Inflammatory macrophage (primary cell): ENCODE measurements at regions not wholly inside any gene's neighbourhood (a gene's known extent, or its start where the extent isn't known, plus 50 kb on each side); places are given as distances from the start of the nearest gene placed in this dataset.

Source experiments
- DNase-seq, 2 donors: peaks; one replicate each; pipeline ENCODE4 v3.0.0-alpha.2; 2020 to 2022

DNA sequence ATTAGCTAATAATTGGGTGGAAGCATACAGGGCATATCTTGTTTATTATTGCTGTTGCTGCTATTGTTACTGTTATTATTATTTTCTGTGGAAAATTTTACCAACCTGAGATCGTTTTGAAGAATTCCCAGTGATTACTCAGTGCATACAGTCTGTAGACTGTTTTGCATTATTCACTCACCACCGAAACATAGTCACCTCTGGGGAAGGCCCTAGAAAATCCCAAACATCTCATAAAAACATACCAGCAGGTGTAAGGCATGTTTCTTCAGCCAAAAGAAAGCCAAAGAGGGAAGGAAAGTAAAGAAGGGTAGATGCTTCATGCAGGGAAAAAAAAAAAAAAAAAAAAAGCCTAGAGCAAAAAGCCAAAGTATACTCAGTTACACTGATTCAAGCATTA, 647.7 kb downstream of the BCL11A start:
- DNase-seq = no peak

DNA sequence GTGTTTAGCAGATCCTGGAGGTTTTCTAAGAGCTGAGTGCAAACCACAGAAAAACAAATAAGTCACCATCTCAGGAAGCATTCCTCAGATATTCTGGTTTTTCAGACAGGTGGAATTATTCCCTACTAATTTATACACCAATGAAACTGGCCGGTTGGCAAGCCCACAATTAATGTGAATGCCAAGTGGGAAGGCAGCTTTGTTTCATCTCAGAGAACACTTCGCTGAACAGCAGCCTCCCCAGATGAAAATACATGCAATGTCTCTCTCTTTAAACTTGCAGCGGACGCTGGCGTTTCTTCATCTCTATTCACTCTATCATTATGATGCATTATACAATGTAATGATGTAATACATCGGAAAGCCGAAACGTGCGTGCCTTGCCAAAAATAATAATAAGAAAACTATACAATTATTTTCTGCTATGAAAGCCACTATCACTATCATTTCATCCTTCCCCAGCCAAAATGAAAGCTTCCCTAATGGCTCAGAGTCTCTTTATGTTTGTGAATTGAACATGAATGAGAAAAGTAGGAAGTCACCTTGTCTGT, 649.4 kb downstream of the BCL11A start:
- DNase-seq = no peak

DNA sequence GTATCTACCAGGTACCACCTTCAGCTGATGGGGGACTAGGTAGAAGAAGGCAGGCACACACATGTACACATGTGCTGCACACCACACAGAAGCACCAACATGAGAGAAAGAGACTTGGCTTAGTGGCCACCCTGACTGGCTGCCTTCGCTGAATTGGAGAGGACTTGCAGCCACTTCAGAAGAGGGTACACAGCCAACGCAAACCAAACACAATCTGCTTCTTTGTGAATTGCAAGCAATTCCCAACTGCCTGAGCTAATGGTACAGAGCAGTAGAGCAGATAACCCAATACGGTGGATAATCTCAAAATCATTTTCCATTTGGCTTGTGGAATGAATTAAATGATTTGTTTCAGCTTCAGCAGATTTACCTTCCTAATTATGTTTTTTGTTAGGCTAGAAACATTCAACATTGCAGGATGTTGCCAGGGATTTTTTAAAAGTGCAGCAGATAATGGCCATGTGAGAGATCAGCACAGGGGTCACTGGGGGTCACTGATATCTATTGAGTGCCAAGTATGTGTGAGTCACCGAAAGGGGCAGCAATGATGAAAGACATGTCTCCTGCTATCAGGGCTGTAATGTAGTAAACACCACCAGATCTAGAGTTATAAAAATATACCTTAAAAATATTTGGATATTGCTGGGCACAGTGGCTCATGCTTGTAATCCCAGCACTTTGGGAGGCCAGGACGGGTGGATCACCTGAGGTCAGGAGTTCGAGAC, 652.6 kb downstream of the BCL11A start:
- no peak for DNase-seq

DNA sequence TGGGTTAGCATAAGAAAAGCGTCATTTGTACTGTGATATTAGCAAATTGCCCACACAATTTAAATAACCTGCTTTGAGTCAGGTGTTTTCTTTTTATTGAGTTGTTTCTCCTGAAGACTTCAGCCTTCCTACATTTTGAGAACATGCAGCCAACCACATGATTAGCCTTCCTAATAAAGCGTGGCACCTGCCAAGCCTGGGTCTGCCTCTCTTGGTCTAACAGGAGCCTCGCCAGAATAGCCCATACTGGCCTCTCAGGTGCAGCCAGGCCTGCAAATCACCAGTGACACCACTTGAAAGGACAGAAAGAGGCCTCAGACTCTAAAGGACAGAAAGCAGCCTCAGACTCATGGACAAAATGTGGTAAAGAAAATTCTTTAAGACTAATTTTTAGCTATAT, 653.8 kb downstream of the BCL11A start:
- no peak for DNase-seq

DNA sequence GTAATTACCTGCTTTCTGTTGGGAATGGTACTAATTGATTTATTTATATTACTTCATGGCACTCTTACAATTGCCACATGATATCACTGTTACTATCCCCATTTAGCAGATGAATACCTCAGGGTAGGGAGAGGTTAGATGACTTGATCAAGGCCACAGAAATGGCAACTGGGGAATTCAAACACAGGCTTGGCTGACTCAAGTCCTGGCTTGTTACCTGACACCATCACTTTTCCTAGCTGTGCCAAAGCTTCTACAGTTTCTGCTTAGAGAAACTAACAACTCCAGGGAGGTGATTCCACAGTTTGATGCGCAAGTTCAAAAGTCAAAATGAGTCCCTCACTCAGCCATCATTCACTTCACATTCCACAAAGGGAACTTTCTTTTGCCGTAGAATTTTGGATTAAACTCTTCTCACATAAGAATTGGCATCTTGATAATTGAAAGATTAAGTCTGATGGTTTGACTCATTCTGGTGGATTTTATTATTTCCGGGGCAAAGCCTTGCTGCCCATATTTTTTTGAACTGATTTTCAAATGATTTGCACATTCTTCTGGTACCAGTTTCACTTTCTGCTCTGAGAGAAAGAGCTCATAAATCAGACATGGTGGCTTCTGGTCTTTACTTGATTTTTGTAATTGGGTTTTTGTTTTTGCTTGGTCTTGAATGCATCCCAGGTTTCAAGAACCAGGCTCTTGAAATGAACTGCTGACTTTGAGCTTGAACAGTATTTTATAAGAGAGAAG, 656.8 kb downstream of the BCL11A start:
- no peak for DNase-seq

DNA sequence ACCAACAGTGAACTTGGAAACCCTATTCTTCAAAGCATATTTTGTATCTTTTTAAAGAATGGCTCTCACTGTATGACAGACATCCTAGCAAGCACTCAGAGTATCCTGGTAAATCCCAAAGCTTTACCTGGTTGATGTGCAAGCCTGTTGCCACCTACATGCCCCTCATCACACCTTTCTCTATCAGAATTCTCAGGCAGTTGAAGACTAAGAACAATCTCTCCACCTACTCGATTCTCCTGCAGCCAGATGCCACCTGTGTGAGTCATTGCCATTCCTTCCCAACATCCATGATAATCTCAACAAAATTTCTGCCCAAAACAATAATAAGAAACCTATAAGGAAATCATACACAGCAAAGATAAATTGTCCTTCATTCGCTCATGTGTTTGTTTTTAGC, 659.8 kb downstream of the BCL11A start:
- no peak for DNase-seq

DNA sequence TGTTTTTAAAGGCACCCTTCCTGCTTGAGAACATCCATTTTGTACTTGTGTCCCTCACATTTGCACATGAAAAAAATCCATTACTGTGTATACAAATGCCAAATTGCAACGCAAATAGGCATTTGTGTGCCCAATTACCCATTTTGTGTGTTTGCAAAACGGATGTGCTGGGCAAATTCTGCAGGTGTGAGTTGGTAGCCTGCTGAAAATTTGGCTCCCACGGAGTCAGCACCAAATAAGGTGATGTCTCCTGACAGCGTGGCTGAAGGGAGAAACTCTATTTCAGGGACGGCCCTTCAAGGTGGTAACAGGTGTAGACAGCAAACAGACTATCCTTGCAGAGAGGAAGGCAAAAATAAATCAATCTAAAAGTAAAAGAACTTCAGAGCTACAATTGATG, 661.1 kb downstream of the BCL11A start:
- no peak for DNase-seq

DNA sequence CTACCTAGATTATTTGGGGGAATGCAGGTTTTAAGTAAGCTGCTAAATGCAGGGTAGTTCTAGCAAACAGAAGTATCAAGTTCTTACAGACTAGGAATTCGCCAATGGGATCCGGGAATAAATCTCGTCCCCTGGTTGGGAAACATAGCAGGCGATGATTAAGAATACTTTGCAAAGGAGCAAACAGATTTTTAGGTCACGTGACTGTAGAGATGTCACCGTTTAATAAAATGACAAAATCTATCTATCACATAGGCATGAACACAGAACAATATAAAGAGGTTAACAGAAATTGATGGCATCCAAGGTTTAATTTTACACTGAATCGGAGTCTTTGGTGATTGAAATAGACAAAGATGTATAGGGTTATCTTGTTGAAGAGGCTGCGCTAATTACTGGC, 664.1 kb downstream of the BCL11A start:
- DNase-seq = no peak

DNA sequence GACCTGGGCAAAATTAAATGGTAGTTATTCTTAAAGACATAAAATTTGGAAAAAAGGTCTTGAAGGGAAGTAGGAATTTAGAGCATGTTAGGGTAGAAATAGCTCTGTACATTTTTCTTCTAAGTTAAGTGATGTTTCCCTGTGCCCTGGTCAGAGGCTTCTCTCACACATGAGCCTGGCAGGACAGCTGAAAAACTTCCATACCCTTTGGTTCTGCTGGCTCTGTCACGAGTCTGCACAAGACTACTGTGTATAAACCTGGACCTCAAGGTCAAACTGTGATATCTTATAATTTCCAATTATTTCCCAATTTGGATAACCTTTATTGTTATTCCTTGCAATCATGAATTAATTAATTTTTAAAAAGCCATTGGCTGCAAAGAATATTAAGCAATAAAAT, 664.7 kb downstream of the BCL11A start:
- no peak for DNase-seq

DNA sequence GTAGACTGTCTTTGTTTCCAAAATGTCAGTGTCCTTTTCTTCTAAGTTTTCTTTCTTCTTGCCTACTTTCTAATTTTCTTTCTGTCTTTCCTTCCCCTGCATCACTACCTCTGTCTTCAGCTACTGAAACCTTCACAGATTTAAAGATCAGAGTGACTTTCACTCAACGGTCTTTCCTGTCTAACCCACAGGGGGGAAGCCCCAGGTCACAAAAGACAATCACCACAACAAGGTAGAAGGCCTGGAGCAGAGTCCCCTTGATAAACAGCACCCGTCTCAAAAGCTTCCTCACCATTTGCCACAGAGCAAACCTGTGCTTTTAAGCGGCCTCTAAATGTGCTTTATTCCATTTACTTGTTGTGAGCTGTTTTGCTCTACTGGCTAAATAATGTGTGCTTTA, 665.4 kb downstream of the BCL11A start:
- no peak for DNase-seq

DNA sequence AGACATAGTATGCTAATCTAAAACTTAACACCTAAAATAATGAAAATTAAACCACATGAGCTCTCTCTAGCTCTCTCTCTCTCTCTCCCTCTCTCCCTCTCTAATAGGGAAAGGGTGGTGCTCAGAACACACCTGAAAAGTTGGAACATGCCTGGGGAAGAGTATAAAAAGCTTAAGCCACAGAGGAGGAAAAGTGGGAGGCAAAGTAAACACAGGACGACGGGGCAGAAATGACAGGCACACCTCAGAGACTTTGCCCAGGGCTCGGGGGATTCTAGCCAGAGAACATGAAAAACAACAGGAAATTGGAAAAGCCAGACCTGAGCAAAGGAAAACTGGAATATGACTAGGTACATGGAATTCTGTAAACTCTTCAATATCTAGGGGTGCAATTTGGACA, 666.1 kb downstream of the BCL11A start:
- no peak for DNase-seq

DNA sequence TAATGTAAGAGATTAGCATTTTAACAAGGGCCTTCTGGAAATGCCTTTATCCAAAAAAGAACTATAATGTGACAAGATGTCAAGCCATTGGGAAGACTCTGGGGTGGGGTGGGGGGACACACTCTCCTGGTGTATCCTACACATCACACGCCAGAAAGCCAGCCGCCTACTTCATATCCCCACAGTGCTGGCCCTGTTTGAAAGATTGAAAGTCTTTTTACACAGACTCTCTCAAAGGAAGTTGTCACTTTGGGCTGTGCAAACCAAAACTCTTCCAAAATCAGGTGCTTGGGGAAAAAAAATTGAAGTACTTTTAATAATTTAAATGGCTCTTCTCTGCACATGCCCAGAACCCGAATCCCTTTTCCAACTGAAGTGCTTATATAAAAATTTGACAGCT, 666.7 kb downstream of the BCL11A start:
- DNase-seq = no peak

DNA sequence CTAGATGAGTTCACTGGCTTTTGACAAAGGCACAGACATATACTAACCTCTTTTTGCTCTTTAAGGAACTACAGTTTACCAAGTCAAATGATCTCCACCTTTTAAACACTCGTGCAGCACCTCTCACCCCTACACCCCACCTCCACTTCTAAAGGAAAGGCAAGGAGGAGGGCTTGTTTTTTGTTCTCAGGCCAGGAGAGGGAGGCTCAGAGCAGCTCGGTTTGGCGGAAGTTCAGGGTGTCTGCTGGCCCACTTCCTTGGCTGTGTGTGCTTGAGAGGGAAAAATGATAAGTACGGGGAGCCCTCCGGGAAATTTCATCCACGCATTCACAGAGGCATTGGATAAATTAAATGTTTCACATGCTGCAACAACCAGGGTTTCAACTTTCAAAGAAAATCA, 667.9 kb downstream of the BCL11A start:
- DNase-seq = no peak

DNA sequence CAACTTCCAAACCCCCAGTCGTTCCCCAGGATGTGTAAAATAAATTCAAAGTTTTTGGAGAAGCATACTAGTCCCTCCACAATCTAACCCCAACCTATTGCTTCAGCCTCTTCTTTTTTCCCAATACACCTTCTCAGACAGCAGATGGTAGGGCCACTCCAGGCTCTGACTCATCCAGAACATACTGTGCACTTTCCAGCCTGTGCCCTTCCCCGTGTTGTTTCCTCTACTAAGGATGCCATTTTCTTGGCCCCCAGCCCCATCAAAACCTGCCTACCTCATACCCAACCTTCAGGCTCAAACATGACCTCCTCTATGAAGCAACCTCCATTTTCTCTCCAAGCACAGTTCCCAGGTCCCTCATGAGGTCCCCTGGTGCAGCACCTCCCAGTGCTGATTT, 669.3 kb downstream of the BCL11A start:
- DNase-seq = no peak

DNA sequence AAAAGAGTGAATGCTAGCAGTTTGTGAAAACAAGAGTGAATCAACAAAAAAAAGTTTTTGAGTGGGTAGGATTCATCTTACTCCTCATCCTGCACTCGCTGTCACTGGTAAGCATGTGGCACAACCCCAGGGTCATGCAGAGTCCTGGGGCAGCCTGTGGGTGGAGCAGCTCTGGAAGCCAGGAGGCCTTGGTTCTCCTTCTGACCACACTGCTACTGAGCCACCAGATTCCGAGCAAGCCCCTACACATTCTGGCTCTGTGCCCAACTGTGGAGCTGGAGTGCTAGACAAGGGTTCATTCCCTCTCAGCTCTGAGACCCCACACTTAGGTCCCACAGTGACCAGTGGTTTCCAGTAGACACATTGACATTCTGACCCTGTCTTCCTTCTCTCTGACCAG, 670.6 kb downstream of the BCL11A start:
- DNase-seq = no peak

DNA sequence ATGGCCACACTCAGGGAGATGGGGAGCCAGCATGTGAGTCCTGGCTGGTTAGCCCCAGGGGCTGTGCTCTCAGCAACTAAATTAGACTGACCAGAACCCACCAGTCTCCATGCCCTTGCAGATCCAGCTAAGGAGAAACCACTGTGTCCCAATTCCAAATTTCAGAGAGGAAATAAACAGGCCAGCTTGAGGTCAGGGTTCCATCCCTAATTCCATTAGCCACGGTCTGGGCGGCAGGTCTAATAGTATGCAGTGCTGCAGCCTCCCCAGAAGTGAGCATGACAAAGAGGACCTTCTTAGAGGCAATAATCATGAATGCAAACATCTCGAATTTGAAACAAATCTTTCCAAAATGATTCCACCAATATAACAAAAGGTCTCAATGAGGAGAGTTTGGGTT, 671.2 kb downstream of the BCL11A start:
- no peak for DNase-seq

DNA sequence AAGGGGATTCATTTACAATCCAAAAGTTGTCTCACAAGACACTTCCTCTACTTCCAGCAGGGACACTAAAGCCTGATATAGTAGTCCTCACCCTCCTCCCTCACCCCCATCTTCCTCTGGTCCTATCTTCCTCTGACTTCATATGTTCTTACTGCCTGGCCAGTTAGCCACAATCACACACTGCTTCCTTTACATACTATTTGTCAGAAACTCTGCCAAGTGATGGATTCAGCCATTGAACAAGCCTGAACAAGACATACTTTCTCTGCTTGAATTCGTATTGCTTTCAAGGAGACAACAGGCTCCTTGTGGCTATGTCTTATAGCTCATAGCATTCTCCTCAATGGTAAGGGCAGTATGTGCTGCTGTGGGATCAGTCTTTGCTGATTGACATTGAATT, 672.2 kb downstream of the BCL11A start:
- no peak for DNase-seq

DNA sequence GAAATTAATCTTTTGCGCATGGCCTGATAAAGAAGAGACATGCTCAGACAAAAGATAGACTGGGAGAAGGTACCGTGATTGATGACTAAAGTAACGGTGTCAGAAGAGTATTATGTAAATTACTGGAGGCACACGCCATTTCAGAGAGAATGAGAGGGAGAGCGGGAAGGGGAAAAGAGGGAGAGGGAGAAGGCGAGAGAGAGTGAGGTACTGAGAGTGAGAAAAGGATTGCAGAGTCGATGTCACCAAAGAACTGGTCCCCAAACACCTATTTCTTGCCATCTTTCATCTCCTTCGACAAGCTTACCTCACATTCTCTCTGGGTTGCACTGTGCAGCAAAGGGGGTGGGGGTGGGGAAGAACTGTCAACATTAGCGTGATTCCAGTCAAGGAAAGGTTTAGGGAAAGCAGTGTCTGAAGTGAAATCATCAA, 673.7 kb downstream of the BCL11A start:
- DNase-seq = no peak

DNA sequence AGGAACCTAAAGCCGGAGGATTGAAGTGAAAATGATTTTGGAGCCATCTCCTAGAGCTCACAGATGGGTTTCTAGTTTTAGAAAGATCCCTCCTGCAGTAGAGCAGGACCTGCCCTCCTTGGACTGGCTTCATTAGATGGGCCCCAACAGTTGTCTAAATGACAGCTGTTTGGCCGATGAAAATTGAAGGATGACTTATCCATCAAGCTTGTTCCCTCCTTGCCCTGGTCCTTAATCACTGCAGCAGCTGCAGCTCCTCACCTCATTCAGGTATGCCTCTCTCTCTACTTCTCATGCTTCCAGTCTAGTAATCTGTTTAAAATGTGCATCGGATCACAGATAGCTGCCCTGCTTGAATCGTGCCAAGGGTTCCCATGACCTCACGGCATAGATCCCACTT, 677.6 kb downstream of the BCL11A start:
- no peak for DNase-seq

DNA sequence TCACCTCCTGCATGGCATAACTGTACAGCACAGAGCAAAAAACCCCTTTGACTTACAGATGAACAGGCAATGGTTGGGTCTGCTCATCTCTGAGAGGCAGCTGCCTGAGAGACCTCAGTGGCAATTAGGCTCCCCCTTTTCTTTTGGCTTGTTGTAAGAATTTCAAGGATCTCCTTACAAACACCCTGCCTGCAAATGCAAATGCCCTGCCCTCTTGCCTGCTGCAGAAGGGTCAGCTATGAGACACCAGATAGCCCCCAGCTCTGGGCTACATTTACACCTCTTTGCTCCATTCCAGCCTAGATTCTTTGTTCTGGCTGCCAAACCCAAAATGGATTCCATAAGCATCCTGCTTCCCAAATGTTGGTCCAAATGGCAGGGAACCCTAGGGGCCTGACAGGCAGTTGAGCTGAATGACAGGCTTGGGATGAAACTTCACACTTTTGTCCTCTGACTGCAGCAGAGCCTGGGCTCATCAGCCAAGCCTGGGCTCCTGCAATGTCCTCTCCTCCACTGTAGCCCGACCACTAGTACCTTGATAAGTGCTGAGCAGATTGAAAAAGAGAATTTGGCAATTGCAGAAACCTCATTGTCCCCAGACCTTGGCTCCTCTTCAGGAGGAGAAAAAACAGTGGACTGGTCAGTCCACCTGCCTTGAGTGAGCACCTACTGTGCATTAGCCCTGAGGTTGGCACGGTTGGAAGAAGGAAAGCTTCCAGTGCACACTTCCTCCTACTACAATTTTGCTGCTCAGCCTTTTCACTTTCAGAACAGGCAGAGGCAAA, 678.3 kb downstream of the BCL11A start:
- DNase-seq = no peak

DNA sequence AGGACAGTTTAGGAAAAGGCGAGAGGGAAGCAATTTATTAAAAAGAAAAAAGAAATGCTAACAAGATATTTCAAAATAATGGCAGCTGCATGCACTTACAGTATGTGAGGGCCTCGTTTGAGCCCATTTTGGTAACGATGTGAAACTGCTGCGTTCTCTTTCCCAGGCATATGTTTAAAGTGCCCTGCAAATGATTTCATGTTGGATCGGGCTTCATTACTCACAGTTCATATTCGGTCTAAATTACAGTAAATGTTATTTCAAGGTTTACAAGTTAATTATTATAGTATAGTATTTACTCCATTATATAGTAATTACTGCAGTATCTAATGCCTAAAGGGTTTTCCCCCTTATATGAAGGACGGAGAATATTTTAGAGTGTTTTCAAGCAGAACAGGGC, 679.1 kb downstream of the BCL11A start:
- DNase-seq = no peak

DNA sequence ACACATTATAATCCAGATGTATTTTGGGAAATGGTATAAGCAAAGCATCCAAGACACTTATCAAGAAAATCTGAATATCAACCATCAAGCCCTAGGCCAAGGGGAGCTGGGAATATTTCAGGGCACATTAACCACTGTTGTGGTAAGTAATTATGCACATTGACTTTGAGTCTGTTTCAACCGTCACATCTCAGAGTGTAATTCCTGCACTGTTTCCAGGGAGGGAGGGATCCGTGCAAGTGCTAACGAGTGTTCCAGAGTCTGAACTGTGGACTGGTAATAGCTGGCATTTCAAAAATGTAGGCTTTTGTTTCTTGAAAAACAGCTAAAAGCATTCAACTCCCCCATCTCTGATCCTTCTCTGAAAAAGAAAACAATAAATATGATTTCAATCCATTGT, 681.6 kb downstream of the BCL11A start:
- no peak for DNase-seq

DNA sequence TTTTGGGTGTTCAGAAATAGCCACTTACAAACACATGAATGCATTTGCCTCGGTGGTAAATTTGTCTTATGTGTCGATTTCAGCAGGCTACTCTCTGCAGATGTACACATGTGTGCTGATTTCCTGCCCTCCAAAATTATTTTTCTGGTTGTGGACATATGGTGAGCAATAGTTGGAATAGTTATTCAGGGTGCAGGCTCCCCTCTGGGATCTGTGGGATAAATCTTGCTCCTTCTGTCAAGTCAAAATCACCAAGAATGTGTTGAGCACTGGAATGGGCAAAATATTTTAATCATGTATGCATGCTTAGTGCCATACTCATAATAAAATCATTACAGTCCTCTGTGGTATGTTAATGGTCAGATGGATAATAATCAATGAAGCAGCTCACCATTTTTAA, 684.5 kb downstream of the BCL11A start:
- DNase-seq = no peak

DNA sequence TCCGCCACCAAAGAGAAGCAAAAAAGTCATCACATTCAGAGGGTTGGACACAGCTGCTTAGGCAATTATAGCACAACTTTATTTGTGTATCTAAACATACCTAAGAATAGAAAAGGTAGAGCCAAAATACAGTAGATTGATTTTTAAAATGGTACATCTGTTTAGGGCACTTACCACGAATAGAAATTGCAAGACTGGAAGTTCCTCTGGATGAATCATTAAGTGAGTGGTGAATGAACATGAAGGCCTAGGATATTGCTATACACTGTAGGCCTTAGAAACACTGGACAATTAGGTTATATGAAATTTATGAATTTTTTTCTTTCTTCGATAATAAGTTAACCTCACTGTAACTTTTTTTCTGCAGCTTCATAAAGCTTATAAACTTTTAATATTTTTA, 687.0 kb downstream of the BCL11A start:
- no peak for DNase-seq
